Mesendoderm (in vitro differentiated cells): ENCODE measurements at regions not wholly inside any gene's neighbourhood (a gene's known extent, or its start where the extent isn't known, plus 50 kb on each side); places are given as distances from the start of the nearest gene placed in this dataset.

Experiments
- DNase-seq: peaks from one replicate; pipeline ENCODE4 v3.0.0; 2013
- H2AK5ac ChIP-seq: 2 replicates; pipeline ENCODE4 v1.6.1; 2013; ENCODE audit warnings: low read length, inconsistent platforms
- H2BK120ac ChIP-seq: 2 replicates; pipeline ENCODE4 v1.6.1; 2013; ENCODE audit warnings: low read depth, mild to moderate bottlenecking, low read length, moderate library complexity, mixed read lengths
- H2BK15ac ChIP-seq: replicated peaks from 2 replicates; pipeline ENCODE4 v1.6.1; 2013; ENCODE audit warnings: low read depth, mild to moderate bottlenecking, moderate library complexity
- H2BK5ac ChIP-seq: 2 replicates; pipeline ENCODE4 v1.6.1; 2013; ENCODE audit warnings: low read length, inconsistent platforms
- H3K18ac ChIP-seq: 2 replicates; pipeline ENCODE4 v1.6.1; 2013; ENCODE audit warnings: mild to moderate bottlenecking, low read length, mixed read lengths
- H3K23ac ChIP-seq: one replicate; pipeline ENCODE4 v1.6.1; 2013; ENCODE audit warnings: low read length
- H3K27ac ChIP-seq: 2 replicates; pipeline ENCODE4 v1.5.1; 2013; ENCODE audit warnings: low read depth, mild to moderate bottlenecking, inconsistent platforms, low read length, moderate library complexity
- H3K27me3 ChIP-seq: 2 replicates; pipeline ENCODE4 v1.6.1; 2013; ENCODE audit warnings: low read length, control low read depth, mild to moderate bottlenecking, inconsistent platforms; ENCODE audit not compliant: insufficient read depth, poor library complexity
- H3K36me3 ChIP-seq: 2 replicates; pipeline ENCODE4 v1.6.1; 2013; ENCODE audit warnings: low read length, inconsistent platforms; ENCODE audit not compliant: control insufficient read depth, insufficient read depth
- H3K4ac ChIP-seq: one replicate; pipeline ENCODE4 v1.6.1; 2013; ENCODE audit warnings: low read depth, mild to moderate bottlenecking, low read length, moderate library complexity
- H3K4me1 ChIP-seq: 2 replicates; pipeline ENCODE4 v1.6.1; 2013; ENCODE audit warnings: low read depth, low read length, inconsistent platforms; ENCODE audit not compliant: control insufficient read depth
- H3K4me2 ChIP-seq: 2 replicates; pipeline ENCODE4 v1.6.1; 2013; ENCODE audit warnings: low read length
- H3K4me3 ChIP-seq: 2 replicates; pipeline ENCODE4 v1.5.1; 2013; ENCODE audit warnings: mild to moderate bottlenecking, low read length
- H3K56ac ChIP-seq: one replicate; pipeline ENCODE4 v1.6.1; 2013; ENCODE audit warnings: low read length
- H3K79me1 ChIP-seq: 2 replicates; pipeline ENCODE4 v1.6.1; 2013; ENCODE audit warnings: low read length, inconsistent platforms
- H3K79me2 ChIP-seq: 2 replicates; pipeline ENCODE4 v1.6.1; 2013; ENCODE audit warnings: mild to moderate bottlenecking, low read length; ENCODE audit not compliant: control insufficient read depth, insufficient read depth
- H3K9ac ChIP-seq: 2 replicates; pipeline ENCODE4 v1.6.1; 2013; ENCODE audit warnings: low read length, inconsistent platforms
- H4K5ac ChIP-seq: one replicate; pipeline ENCODE4 v1.6.1; 2013; ENCODE audit warnings: low read length
- H4K8ac ChIP-seq: one replicate; pipeline ENCODE4 v1.6.1; 2013; ENCODE audit warnings: low read depth, mild to moderate bottlenecking, control low read depth, low read length, moderate library complexity
- WGBS: extraction: QIAGEN DNeasy Blood & Tissue Kit; methylation state at CpG from one replicate; pipeline ENCODE4 v1.1.7; 2013; ENCODE audit warnings: low lambda C conversion rate, missing lambda C conversion rate; ENCODE audit not compliant: insufficient coverage; ENCODE audit errors: extremely low coverage; 5-methylcytosine and 5-hydroxymethylcytosine counted together

DNA sequence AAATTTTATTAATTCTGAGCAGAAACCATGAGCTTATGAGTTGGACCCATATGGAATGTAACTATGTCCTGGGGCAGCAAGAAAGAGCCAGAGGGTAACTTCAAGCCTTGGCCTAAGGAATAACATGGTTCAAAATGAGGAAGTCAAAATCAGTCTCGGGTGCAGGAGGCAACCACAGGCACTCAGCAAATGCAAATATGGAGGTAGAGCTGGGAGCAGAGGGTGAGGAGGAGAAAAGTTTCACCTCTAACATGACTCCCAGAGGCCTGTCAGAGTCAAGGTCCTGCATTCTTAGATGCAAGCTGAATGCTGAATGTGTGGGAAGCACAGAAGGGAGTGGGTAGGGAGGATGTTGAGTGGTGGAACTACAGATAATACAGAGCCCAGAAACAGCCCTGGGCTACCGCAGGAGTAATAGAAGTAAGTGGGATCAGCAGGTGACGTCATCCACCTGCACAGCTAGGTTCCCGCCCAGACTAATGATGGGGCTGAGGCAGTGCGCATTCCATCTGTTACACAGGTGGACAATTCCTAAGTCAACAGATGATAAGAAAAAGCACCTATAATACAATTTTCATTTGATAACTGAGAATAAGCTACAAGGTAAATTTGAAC is 279.8 kb upstream of the ARRDC4 start:
- H3K4ac ChIP-seq = no peak overlapping the region
- H3K36me3 ChIP-seq = no peaks in the 10 kb centered on the region
- no peak overlapping the region for H2AK5ac ChIP-seq
- no peak overlapping the region for H3K18ac ChIP-seq
- H4K8ac ChIP-seq = no peak overlapping the region
- H3K23ac ChIP-seq = no peak overlapping the region
- no peak overlapping the region for H3K27ac ChIP-seq
- no peaks in the 10 kb centered on the region for H3K79me1 ChIP-seq
- no peak overlapping the region for H4K5ac ChIP-seq
- H2BK15ac ChIP-seq = no peak overlapping the region
- no peaks in the 10 kb centered on the region for H3K4me1 ChIP-seq
- no CpG with 5 or more reads among the region's 5 CpGs for WGBS
- DNase-seq = no peak
- H3K79me2 ChIP-seq = no peaks in the 10 kb centered on the region
- no peaks in the 10 kb centered on the region for H3K27me3 ChIP-seq
- H3K4me2 ChIP-seq = no peak overlapping the region
- no peak overlapping the region for H2BK120ac ChIP-seq
- H3K56ac ChIP-seq = no peak overlapping the region
- no peak overlapping the region for H2BK5ac ChIP-seq
- H3K9ac ChIP-seq = no peak overlapping the region
- no peak overlapping the region for H3K4me3 ChIP-seq

DNA sequence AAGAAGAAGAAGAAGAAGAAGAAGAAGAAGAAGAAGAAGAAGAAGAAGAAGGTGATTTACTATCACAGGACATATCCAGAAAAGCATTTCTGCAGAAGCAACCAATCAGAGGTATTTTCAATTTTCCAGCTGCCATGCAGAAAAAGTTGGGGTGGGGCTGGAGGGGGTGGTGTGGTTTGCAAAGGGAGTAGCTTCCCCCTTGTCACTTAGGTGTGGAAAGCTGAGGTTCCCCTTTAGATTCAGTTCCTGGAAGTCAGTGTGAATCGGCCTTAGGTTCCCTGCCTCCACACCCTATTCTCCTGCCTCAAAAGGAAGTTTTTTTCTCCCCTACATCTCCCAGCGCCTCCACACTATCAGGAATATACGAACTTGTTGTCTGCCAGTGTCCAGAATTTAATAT is 276.7 kb upstream of the ARRDC4 start:
- Histone ChIP-seq H2BK5ac (no peak overlapping the region), H3K4me3 (no peak overlapping the region), H4K5ac (no peak overlapping the region), H4K8ac (no peak overlapping the region), H2BK120ac (no peak overlapping the region), H3K56ac (no peak overlapping the region), H3K79me1 (no peaks in the 10 kb centered on the region), H3K4me1 (no peaks in the 10 kb centered on the region), H3K36me3 (no peaks in the 10 kb centered on the region), H2BK15ac (no peak overlapping the region), H3K4me2 (no peak overlapping the region), H2AK5ac (no peak overlapping the region), H3K4ac (no peak overlapping the region), H3K27ac (no peak overlapping the region), H3K23ac (no peak overlapping the region), H3K27me3 (no peaks in the 10 kb centered on the region), H3K9ac (no peak overlapping the region), H3K18ac (no peak overlapping the region), H3K79me2 (no peaks in the 10 kb centered on the region)
- no CpG with 5 or more reads among the region's 3 CpGs for WGBS
- no peak for DNase-seq

DNA sequence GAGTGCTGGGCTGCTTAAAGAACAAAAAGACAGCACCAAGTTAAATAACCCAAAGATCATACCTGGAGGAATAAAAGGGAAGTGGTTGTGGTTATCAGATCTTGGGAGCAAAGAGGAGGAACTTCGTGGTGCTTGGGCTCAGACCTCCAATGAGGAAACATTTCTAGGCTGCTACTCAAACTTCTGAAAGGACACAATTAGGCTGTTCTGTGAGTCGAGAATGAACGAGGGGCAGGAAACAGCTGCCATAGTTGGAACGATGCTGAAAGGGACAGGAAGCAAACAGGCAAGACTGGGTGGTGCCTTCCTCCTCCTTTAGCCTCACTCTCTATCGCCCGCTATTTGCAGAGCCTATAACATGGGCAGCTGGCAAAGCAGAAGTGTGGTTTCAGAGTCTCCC is 276.3 kb upstream of the ARRDC4 start:
- H3K23ac ChIP-seq = no peak overlapping the region
- H3K4me2 ChIP-seq = no peak overlapping the region
- H3K27ac ChIP-seq = no peak overlapping the region
- H2BK120ac ChIP-seq = no peak overlapping the region
- H4K5ac ChIP-seq = no peak overlapping the region
- no CpG with 5 or more reads among the region's 6 CpGs for WGBS
- no peak overlapping the region for H2AK5ac ChIP-seq
- no peaks in the 10 kb centered on the region for H3K79me2 ChIP-seq
- no peaks in the 10 kb centered on the region for H3K27me3 ChIP-seq
- H3K4me3 ChIP-seq = no peak overlapping the region
- H3K79me1 ChIP-seq = no peaks in the 10 kb centered on the region
- no peaks in the 10 kb centered on the region for H3K36me3 ChIP-seq
- no peak overlapping the region for H2BK5ac ChIP-seq
- no peak overlapping the region for H3K9ac ChIP-seq
- no peak overlapping the region for H3K4ac ChIP-seq
- no peak overlapping the region for H4K8ac ChIP-seq
- H3K18ac ChIP-seq = no peak overlapping the region
- no peak for DNase-seq
- no peak overlapping the region for H3K56ac ChIP-seq
- H2BK15ac ChIP-seq = no peak overlapping the region
- H3K4me1 ChIP-seq = no peaks in the 10 kb centered on the region

DNA sequence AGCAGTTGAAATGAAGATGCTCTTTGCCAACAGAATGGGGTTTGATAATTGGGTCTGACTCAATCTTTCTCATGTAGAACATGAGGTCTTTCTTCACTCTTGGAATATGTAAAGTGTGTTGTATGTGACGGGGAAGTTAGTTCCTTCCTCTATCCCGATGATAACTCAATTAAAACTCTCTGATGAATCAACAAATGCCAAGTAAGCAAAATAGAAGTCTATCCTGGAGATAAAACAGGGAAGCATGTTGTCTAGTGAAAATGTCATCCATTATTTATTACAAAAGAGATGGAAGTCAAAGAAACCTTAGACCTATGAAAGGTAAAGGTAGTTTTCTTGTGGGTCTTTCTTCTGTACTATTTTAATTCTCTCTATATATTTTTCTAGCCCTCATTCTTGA is 274.2 kb upstream of the ARRDC4 start:
- Histone ChIP-seq H2BK5ac (no peak overlapping the region), H3K4ac (no peak overlapping the region), H3K4me1 (no peaks in the 10 kb centered on the region), H2AK5ac (no peak overlapping the region), H2BK15ac (no peak overlapping the region), H4K5ac (no peak overlapping the region), H3K79me2 (no peaks in the 10 kb centered on the region), H3K18ac (no peak overlapping the region), H3K4me2 (no peak overlapping the region), H2BK120ac (no peak overlapping the region), H3K4me3 (no peak overlapping the region), H3K27ac (no peak overlapping the region), H3K36me3 (no peaks in the 10 kb centered on the region), H3K27me3 (no peaks in the 10 kb centered on the region), H3K56ac (no peak overlapping the region), H3K23ac (no peak overlapping the region), H3K79me1 (no peaks in the 10 kb centered on the region), H3K9ac (no peak overlapping the region), H4K8ac (no peak overlapping the region)
- no CpG with 5 or more reads among the region's 2 CpGs for WGBS
- no peak for DNase-seq

DNA sequence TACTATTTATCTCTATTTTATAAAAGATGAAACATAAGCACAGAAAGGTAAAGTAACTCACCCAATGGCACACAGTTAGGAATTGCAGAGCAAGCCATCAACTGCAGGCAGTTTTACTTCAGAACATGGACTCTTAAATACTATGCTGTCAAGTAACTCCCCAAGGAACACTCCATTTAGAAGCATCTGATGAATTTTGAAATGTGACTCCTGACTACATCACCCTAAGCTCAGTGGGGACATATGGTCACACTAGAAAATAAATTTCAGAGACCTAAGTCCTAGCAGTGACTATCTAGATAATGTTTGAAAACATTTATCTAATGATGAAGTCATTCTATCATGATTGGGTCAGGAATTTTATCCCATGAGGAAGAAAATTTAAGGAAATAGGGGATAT is 272.8 kb upstream of the ARRDC4 start:
- no peaks in the 10 kb centered on the region for H3K4me1 ChIP-seq
- H4K5ac ChIP-seq = no peak overlapping the region
- no peak for DNase-seq
- no peak overlapping the region for H2BK15ac ChIP-seq
- no peak overlapping the region for H3K27ac ChIP-seq
- no peak overlapping the region for H4K8ac ChIP-seq
- no peak overlapping the region for H3K4me3 ChIP-seq
- no peak overlapping the region for H2BK5ac ChIP-seq
- H3K4ac ChIP-seq = no peak overlapping the region
- H3K27me3 ChIP-seq = no peaks in the 10 kb centered on the region
- no peaks in the 10 kb centered on the region for H3K79me2 ChIP-seq
- no peak overlapping the region for H2BK120ac ChIP-seq
- no peak overlapping the region for H3K56ac ChIP-seq
- no peaks in the 10 kb centered on the region for H3K79me1 ChIP-seq
- H2AK5ac ChIP-seq = no peak overlapping the region
- no peaks in the 10 kb centered on the region for H3K36me3 ChIP-seq
- H3K18ac ChIP-seq = no peak overlapping the region
- no peak overlapping the region for H3K23ac ChIP-seq
- no peak overlapping the region for H3K9ac ChIP-seq
- H3K4me2 ChIP-seq = no peak overlapping the region

DNA sequence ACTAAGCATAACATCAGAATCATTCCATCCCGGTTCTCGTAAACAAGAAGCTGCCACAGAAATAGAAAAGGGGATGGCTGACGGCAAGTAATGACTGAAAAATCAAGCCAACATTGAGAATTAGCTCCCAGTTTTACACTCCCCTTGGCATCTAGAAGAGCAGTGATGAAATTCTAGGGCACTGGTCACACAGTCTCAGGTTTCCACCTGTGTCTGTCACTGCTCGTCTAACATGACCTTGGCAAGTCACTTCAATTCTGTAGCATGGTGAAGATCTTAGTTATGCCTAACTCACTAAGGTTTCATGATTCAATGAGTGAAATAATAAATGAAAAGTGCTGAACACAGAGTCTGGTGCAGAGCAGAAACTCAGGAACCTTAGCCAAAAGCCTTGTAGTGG is 272.3 kb upstream of the ARRDC4 start:
- H3K27ac ChIP-seq = no peak overlapping the region
- no peak overlapping the region for H2BK120ac ChIP-seq
- no peaks in the 10 kb centered on the region for H3K79me1 ChIP-seq
- no peaks in the 10 kb centered on the region for H3K79me2 ChIP-seq
- no peak overlapping the region for H2BK15ac ChIP-seq
- no peaks in the 10 kb centered on the region for H3K27me3 ChIP-seq
- no peak overlapping the region for H2AK5ac ChIP-seq
- no peak overlapping the region for H3K4me3 ChIP-seq
- H3K4ac ChIP-seq = no peak overlapping the region
- H2BK5ac ChIP-seq = no peak overlapping the region
- no peak overlapping the region for H3K9ac ChIP-seq
- no peak overlapping the region for H3K18ac ChIP-seq
- DNase-seq = no peak
- no peak overlapping the region for H4K5ac ChIP-seq
- no CpG with 5 or more reads among the region's 4 CpGs for WGBS
- no peaks in the 10 kb centered on the region for H3K36me3 ChIP-seq
- H3K56ac ChIP-seq = no peak overlapping the region
- H3K4me2 ChIP-seq = no peak overlapping the region
- H4K8ac ChIP-seq = no peak overlapping the region
- H3K4me1 ChIP-seq = no peaks in the 10 kb centered on the region
- H3K23ac ChIP-seq = no peak overlapping the region
